ENCODE measurements at regions not wholly inside any gene's neighbourhood (a gene's known extent, or its start where the extent isn't known, plus 50 kb on each side); places are given as distances from the start of the nearest gene placed in this dataset.

DNA sequence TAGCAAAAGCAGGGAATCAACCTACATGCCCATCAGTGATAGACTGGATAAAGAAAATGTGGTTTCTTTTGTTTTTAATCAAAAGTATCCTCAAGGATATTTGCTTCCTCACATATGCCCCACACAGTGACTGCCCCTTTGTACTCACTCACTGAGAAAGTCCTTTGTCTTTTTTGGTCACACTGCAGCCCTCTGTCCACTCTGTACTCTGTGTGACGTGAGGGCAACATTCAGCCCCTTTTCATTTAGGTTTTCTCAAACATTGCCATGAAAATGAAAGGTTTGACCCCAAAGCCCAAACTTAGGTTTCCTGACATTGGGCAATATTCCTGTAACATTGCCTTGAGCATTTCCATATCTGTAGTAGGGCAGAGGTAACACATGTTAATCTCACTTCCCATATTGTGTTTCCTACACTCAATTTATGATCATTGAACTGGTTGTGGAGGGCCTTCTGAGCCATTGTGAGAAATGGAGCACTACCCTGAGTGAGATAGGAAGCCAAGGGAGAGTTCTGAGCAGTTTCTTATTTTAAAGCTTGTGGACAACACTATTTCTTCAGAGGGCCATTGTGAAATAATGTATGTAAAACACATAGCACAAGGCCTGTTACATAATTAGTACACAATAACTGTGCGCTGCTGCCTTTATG lies 501.9 kb upstream of the C1orf87 start:
- DNase-seq = no peak

DNA sequence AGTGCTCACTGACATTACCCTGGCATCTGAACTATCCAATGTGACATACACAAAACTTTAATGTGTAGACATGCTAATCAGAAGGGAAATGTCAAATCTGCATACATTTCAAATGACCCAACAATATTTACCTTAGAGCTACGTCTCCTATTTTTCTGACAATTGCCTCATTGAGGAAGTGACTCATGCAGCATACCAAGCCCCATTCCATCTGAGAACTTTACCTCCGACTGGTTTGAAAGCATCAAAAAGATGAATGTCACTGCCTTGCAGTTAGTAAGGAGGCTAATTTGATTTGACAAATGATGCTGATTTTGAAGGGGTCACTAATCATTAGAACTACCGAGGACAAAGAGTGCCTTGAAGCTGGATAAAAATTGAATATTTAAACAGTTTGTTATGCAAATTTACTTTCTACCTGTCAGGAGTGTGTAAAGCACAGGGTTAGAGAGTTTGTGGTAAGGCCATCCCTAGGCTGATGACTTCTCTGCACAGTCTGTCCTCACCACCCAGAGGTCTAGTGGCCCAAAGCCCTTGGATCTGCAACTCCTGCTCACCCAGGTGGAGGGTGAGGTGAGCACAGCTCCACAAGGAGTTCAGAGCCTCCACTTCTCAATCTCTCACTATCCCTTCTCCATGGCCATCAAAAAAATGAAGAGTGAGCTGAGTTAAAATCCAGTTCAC lies 500.3 kb upstream of the C1orf87 start:
- DNase-seq = no peak

DNA sequence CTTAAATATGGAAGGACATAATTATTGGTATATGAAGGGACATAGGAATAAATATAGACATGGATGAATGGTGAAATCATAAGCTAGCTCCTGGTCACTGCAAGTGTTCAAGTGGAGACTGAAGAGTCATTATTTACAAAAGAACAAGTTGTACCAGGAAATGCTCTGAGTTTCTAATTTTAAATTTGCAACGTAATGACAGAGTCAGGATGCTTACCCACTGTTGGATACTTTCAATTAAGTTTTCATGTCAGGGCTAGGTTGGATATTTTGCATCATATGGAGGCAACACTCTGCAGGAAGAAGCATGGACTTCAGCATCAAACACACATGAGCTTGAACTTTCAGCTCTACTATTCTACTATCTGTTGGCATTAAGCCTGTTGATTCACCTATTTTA lies 499.6 kb upstream of the C1orf87 start:
- no peak for DNase-seq

DNA sequence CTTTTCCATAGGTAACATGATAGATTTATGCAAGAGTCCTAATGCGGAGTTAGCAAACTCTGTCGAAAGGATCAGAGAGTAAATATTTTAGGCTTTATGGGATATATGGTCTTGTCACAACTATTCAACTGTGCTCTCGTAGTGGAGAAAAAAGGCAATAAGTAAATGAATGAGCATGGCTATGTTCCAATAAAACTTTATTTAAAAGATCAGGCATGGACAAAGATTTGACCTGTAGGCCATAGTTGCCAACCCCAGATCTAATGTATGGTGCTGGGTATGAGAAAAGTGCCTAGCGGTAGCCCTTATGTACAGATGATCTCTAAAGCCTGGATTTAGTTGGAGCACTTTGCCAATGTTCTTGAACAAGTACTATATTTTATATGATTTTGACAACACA lies 498.8 kb upstream of the C1orf87 start:
- DNase-seq = no peak

DNA sequence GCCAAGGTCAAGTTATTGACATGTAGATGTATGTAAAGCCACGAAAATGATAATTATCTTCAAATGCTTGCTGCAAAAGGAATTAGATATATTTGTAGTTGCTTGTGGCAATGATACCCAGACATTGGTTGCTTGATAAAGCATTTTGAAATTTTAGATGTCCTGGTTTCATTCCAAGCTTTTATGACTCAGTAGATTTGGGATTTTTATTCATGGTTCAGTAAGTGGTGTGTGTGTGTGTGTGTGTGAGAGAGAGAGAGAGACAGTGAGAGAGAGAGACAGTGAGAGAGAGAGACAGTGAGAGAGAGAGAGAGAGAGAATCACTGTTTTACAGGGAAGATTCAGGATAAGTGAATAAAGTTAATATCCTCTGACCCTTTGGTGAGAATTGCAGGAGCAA lies 498.2 kb upstream of the C1orf87 start:
- DNase-seq = no peak

- DNase-seq = no peak
These were observed 495.6 kb upstream of the C1orf87 start for GRCh38 chr1:60569189-60569588.

GRCh38 chr1:60567256-60567655 lies 493.7 kb upstream of the C1orf87 start:
- DNase-seq = no peak

- DNase-seq = no peak
These were observed 491.6 kb upstream of the C1orf87 start for GRCh38 chr1:60564916-60565750.

- DNase-seq = no peak
These were observed 490.4 kb upstream of the C1orf87 start for GRCh38 chr1:60563777-60564535.

GRCh38 chr1:60562740-60563139 lies 489.2 kb upstream of the C1orf87 start:
- DNase-seq = no peak

DNA sequence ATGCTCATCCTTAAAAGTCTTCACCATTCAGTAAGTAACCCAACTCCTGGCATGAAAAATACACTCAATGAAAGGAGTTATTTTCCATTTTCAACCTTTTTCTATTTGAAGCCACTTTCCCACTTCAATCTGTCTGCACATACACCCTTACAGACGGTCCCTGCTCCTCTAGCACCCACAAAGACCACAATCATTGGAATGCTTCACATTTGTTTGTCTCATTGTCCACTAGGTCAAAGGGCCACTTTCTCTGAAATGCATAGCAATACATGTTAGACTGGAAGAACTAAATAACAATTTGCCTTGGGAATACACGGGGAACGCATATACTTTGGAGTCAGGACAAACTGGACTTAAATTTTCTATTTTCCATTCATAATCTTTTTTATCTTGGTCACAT lies 487.1 kb upstream of the C1orf87 start:
- no peak for DNase-seq

DNA sequence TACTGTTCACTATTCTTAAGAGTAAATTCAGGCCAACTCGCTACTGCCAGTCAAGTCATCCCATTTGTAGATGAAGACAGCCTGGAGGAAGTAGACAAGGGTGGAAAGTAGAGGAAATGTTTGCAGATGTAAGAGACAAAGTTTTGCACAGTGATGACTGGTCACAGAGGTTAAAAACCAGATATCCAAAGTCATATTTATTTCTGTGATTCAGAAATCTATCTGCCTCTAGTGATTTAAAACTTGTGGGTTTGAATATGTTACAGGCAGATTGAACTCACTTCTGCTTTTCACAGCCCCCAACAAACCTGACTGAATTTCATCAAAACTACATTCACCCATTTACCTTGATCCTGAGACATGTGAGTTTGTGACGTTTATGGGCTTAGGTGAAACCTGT lies 484.7 kb upstream of the C1orf87 start:
- DNase-seq = no peak

GRCh38 chr1:60553730-60554129 lies 480.2 kb upstream of the C1orf87 start:
- DNase-seq = no peak

DNA sequence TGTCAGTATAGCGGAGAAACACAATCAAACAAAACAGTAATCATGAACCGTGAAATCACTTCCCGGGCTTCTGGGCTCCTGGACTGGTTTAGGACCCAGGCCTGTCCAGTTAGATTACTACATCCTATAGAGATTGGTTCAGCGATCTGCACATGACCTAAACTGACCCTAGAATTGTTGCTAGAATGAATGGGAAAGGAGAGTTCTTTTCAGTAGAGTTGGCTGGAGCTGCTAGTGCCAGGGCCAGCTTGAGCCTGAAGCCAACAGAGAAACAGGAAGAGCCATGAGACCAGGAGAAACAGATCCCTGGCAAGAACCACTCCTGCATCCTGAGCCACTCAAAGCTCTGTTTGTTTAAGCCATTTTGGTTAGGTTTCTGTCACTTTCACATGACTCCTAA lies 474.3 kb upstream of the C1orf87 start:
- DNase-seq = no peak

DNA sequence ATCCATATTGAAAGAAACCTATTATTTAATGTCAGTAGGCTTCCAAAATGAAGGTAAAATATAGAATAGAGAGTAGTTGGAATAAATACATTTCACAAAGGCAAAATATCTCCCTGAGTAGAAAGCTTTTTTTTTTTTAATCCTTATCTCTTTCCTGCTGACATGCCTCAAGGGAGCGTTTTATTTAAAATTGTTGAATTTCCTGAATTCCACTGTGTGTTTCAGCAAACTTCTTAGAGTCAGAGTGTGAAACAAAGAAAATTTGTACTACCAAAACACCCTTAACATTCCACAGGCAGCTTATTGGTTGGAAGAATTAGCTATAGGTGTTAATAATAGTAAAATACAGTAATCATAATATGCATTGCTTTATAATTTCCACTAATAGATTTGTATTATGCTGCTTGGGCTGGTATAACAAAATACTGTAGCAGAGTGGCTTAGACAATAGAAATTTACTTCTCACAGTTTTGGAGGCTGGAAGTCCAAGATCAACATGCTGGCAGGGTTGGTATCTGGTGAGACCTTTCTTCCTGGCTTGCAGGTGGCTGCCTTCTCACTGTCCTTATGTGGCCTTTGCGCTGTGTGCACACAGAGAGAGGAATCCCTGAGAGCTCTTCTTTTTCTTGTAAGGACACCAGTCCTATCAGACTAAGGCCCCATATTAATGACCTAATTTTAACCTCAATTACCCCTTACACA lies 468.4 kb upstream of the C1orf87 start:
- DNase-seq = no peak

DNA sequence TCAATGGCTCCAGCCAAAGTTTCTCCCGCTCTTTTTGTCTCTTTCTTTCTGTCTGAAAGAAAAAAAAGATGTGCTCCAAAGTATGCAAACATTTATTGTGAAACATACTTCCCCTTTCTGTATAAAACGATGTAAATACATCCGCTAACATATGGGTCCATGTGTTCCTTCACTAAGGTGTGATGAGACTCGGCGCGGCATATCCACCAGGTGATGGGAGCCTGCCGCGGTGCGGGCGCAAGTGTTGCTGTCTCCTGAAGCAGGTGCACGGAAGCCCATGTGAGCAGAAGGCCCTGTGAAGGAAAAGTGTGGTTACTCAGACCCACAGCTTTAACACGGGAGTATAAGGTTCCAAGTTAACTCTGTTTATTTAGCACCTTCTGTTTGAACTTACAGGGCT lies 466.6 kb upstream of the C1orf87 start:
- DNase-seq = no peak

GRCh38 chr1:60535713-60536112 lies 462.1 kb upstream of the C1orf87 start:
- no peak for DNase-seq

DNA sequence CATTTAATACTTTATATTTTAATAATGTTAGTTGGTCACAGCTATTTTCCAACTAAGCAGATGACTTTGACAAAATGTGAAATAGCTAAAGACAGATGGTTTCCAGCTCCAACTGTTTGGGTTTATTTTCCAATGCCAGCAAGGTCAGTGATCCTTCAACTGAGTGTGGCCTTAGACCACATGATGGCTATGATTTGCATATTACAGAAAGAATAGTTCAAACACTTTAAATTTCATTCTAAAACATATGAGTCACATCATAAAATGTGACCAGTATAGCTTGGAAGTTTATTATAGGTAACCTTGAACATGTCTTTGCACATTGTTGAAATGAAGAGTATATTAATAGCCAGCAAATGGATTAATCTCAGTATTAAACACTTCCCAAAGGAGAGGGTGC lies 454.0 kb upstream of the C1orf87 start:
- DNase-seq = no peak

GRCh38 chr1:60516996-60517395 lies 443.4 kb upstream of the C1orf87 start:
- no peak for DNase-seq

- DNase-seq = no peak
These were observed 436.6 kb upstream of the C1orf87 start for GRCh38 chr1:60510162-60510561.

- no peak for DNase-seq
These were observed 430.8 kb upstream of the C1orf87 start for GRCh38 chr1:60504206-60504840.

DNA sequence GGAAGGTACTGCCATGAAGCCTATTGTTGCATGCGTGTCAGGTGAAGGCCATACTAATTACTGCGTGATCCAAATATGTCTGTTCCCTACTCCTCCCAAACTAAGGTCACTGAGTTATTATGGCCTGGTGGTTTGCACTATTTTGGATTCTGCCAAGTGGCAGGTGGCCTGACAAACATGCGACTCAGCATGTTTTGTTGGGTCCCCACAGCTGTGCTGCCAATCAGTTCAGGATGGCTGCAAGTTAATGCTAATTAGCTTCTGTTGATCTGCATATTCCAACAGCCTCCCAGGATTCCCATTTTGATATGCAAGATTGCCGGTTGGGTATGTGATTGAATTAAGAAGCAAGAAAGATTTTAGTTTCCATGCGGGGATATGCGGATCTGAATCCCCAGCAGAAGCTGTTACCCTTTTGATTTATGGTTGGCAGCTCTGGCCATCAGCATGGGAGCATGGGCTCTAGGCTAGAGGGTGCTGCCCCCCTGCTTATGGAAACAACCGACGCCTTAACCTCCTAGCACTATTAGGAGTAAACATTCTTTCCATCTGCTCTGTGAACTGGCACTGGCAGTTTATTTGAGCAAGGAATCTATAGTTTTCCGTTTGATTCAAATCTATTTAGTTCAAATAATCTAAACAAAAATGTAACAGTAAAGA lies 429.8 kb upstream of the C1orf87 start:
- DNase-seq = no peak

Data from AML-193 (cell line).